HL-60 (cell line): ENCODE measurements at regions not wholly inside any gene's neighbourhood (a gene's known extent, or its start where the extent isn't known, plus 50 kb on each side); places are given as distances from the start of the nearest gene placed in this dataset.

ENCODE experiments used
- DNase-seq, 2 experiments: peaks; one replicate each; pipeline ENCODE4 v3.0.0-alpha.2; 2010 to 2020; ENCODE audit warnings: low read depth in 1 of 2, low spot score in 1 of 2
- H3K27ac ChIP-seq: fragments of 250-450 bp; sonication (Bioruptor Pico); replicated peaks from 2 replicates; pipeline ENCODE4 v1.5.1; 2020; ENCODE audit warnings: mild to moderate bottlenecking, moderate library complexity
- H3K27me3 ChIP-seq: fragments of 250-450 bp; sonication (Bioruptor Pico); 2 replicates; pipeline ENCODE4 v1.5.1; 2021; ENCODE audit warnings: mild to moderate bottlenecking, moderate library complexity; ENCODE audit not compliant: insufficient read depth, poor library complexity, severe bottlenecking
- H3K4me3 ChIP-seq: replicated peaks from 2 replicates; pipeline ENCODE4 v1.5.1; 2011; ENCODE audit warnings: mild to moderate bottlenecking, control low read depth, low read length; ENCODE audit not compliant: insufficient read depth
- GABPA ChIP-seq: IDR thresholded peaks from 2 replicates; pipeline ENCODE4 v1.6.1; 2012; ENCODE audit warnings: low read depth
- POLR2AphosphoS5 ChIP-seq: IDR thresholded peaks from 2 replicates; pipeline ENCODE4 v1.6.1; 2012; ENCODE audit warnings: low read depth
- SPI1 ChIP-seq: IDR thresholded peaks from 2 replicates; pipeline ENCODE4 v1.6.1; 2012; ENCODE audit warnings: low read depth, mild to moderate bottlenecking, borderline replicate concordance
- TF ChIP-seq, protein P1 (sequence below): IDR thresholded peaks from one replicate; pipeline ENCODE4 v1.5.1; 2011; ENCODE audit warnings: low read length, control low read depth, inconsistent platforms; ENCODE audit not compliant: insufficient read depth
- TF ChIP-seq, protein P2 (sequence below): IDR thresholded peaks from 2 replicates; pipeline ENCODE4 v1.6.1; 2012; ENCODE audit warnings: low read depth; ENCODE audit not compliant: insufficient replicate concordance

DNA sequence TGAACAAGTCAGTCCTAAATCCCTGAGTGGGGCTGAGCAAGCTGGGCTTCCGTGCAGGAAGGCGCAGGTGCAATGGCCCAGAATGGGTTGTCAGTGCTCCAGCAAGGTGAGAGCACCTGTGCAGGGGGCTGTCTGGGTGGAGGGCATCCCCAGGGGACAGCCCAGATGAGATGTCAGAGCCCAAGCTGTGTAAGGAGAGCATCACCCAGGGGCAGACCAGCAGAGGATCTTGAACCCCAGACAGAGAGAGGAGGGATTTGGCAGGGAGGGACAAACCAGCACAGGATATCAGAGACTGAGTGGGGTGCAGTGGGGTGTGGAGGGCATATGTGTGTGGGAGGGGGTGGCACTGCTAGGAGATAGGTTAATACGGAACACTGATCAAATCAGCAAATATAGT is 114.9 kb upstream of the TMEM45B start:
- Histone ChIP-seq H3K27me3 (no peaks in the 10 kb centered on the region), H3K4me3 (no peak overlapping the region), H3K27ac (no peak overlapping the region)
- TF ChIP-seq, protein P1, sequence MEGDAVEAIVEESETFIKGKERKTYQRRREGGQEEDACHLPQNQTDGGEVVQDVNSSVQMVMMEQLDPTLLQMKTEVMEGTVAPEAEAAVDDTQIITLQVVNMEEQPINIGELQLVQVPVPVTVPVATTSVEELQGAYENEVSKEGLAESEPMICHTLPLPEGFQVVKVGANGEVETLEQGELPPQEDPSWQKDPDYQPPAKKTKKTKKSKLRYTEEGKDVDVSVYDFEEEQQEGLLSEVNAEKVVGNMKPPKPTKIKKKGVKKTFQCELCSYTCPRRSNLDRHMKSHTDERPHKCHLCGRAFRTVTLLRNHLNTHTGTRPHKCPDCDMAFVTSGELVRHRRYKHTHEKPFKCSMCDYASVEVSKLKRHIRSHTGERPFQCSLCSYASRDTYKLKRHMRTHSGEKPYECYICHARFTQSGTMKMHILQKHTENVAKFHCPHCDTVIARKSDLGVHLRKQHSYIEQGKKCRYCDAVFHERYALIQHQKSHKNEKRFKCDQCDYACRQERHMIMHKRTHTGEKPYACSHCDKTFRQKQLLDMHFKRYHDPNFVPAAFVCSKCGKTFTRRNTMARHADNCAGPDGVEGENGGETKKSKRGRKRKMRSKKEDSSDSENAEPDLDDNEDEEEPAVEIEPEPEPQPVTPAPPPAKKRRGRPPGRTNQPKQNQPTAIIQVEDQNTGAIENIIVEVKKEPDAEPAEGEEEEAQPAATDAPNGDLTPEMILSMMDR = no peak
- TF ChIP-seq, protein P2, sequence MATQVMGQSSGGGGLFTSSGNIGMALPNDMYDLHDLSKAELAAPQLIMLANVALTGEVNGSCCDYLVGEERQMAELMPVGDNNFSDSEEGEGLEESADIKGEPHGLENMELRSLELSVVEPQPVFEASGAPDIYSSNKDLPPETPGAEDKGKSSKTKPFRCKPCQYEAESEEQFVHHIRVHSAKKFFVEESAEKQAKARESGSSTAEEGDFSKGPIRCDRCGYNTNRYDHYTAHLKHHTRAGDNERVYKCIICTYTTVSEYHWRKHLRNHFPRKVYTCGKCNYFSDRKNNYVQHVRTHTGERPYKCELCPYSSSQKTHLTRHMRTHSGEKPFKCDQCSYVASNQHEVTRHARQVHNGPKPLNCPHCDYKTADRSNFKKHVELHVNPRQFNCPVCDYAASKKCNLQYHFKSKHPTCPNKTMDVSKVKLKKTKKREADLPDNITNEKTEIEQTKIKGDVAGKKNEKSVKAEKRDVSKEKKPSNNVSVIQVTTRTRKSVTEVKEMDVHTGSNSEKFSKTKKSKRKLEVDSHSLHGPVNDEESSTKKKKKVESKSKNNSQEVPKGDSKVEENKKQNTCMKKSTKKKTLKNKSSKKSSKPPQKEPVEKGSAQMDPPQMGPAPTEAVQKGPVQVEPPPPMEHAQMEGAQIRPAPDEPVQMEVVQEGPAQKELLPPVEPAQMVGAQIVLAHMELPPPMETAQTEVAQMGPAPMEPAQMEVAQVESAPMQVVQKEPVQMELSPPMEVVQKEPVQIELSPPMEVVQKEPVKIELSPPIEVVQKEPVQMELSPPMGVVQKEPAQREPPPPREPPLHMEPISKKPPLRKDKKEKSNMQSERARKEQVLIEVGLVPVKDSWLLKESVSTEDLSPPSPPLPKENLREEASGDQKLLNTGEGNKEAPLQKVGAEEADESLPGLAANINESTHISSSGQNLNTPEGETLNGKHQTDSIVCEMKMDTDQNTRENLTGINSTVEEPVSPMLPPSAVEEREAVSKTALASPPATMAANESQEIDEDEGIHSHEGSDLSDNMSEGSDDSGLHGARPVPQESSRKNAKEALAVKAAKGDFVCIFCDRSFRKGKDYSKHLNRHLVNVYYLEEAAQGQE = no peak
- TF ChIP-seq GABPA (no peak), POLR2AphosphoS5 (no peak), SPI1 (no peak)
- DNase-seq = no peak

DNA sequence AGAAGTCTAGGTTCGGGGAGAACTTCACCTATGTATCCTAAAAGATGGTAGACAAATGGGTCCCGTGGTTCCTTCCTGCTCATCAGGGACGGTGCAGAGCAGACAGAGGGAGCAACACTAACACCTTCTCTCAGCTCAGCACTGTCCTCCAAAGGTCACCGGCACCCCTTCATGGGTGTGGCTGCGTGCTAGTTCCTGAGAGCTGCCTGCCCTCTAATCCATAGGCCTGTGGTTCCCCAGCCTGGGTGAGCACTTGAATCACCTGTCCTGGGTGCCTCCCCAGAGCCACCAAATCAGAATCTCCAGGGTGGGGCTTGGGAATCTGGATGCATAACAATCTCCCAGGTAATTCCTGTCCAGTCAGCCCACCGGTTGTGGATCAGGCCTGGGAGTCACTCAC is 113.9 kb upstream of the TMEM45B start:
- TF ChIP-seq GABPA (no peak), SPI1 (no peak), POLR2AphosphoS5 (no peak)
- TF ChIP-seq, protein P2 = no peak
- TF ChIP-seq, protein P1 = no peak
- no peaks in the 10 kb centered on the region for H3K27me3 ChIP-seq
- H3K27ac ChIP-seq = no peak overlapping the region
- DNase-seq = no peak
- H3K4me3 ChIP-seq = no peak overlapping the region

DNA sequence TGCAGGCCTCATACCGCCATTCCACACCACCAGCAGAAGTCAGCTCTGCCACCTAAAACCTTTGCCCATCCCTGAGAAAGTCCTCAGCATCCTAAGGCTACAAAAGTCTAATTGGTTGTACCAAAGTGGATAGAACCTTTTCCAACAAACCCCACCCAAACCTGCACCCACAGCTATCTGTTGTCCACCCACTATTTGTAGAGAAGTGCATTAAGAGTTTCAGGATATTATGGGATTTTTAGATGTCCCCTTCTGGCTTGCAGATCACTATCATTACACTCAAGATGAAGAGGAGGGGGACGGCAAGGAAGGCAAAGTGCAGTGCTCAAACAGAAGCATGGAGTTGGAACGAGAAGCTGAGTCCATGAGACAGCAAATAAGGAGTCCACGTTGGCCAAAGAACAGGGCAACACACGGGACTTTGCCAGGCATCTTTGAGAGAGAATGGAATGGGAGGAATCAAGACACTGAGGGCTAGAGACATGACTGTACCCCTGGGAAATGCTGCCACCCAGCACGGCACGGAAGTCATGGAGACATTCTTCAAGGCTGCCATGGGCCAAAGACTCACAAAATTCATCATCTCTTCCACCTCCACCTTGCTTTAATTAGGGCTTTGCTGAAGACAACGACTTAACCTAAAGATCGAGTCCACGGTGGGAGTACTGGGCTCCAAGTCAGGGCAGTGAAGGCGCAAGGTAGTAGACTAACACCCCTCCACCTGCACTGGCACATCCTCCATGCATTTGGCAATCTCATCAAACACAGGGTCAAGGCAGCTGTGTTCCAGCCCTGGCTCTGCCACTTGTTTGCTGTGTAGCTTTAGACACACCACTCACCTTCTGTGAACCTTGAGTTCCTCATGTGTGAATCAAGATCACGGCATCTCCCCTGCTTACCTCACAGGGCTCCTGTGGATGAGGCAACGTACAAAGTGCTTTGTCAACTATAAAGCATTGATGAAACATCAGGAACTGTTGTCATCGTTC is 112.9 kb upstream of the TMEM45B start:
- H3K27ac ChIP-seq = no peak overlapping the region
- no peaks in the 10 kb centered on the region for H3K27me3 ChIP-seq
- TF ChIP-seq GABPA (no peak), POLR2AphosphoS5 (no peak), SPI1 (no peak)
- TF ChIP-seq, protein P1 = no peak
- TF ChIP-seq, protein P2 = no peak
- H3K4me3 ChIP-seq = no peak overlapping the region
- DNase-seq = no peak
